ENCODE measurements at regions not wholly inside any gene's neighbourhood (a gene's known extent, or its start where the extent isn't known, plus 50 kb on each side); places are given as distances from the start of the nearest gene placed in this dataset.

GRCh38 chr13:50153876-50154275 lies 138.6 kb downstream of the KCNRG start:
- Histone ChIP-seq H3K36me3 (ENCODE audit: control insufficient read depth, insufficient read depth, low read length) (no peaks in the 10 kb centered on the region), H3K9me3 (ENCODE audit: control insufficient read depth, low read length) (no peaks in the 10 kb centered on the region), H3K27me3 (replicated peaks; ENCODE audit: control insufficient read depth, insufficient read depth, low read length, poor library complexity, severe bottlenecking) (no peaks in the 10 kb centered on the region), H3K27ac (ENCODE audit: insufficient read depth, low read length, poor library complexity, severe bottlenecking) (no peak overlapping the region), H3K4me1 (ENCODE audit: control insufficient read depth, insufficient read depth, low read length, poor library complexity, severe bottlenecking) (no peaks in the 10 kb centered on the region), H3K4me3 (ENCODE audit: insufficient read depth, low read depth, low read length, poor library complexity, severe bottlenecking) (no peak overlapping the region)
- no peak for DNase-seq

GRCh38 chr13:50154697-50155096 lies 139.5 kb downstream of the KCNRG start:
- no peak overlapping the region for H3K27ac ChIP-seq (ENCODE audit: insufficient read depth, low read length, poor library complexity, severe bottlenecking)
- no peaks in the 10 kb centered on the region for H3K9me3 ChIP-seq (ENCODE audit: control insufficient read depth, low read length)
- no peak overlapping the region for H3K4me3 ChIP-seq (ENCODE audit: insufficient read depth, low read depth, low read length, poor library complexity, severe bottlenecking)
- DNase-seq = no peak
- H3K4me1 ChIP-seq (ENCODE audit: control insufficient read depth, insufficient read depth, low read length, poor library complexity, severe bottlenecking) = no peaks in the 10 kb centered on the region
- H3K27me3 ChIP-seq (replicated peaks; ENCODE audit: control insufficient read depth, insufficient read depth, low read length, poor library complexity, severe bottlenecking) = no peaks in the 10 kb centered on the region
- no peaks in the 10 kb centered on the region for H3K36me3 ChIP-seq (ENCODE audit: control insufficient read depth, insufficient read depth, low read length)

GRCh38 chr13:50156140-50156539 lies 140.9 kb downstream of the KCNRG start:
- Histone ChIP-seq H3K9me3 (ENCODE audit: control insufficient read depth, low read length) (no peaks in the 10 kb centered on the region), H3K27ac (ENCODE audit: insufficient read depth, low read length, poor library complexity, severe bottlenecking) (no peak overlapping the region), H3K4me3 (ENCODE audit: insufficient read depth, low read depth, low read length, poor library complexity, severe bottlenecking) (no peak overlapping the region), H3K36me3 (ENCODE audit: control insufficient read depth, insufficient read depth, low read length) (no peaks in the 10 kb centered on the region), H3K4me1 (ENCODE audit: control insufficient read depth, insufficient read depth, low read length, poor library complexity, severe bottlenecking) (no peaks in the 10 kb centered on the region), H3K27me3 (replicated peaks; ENCODE audit: control insufficient read depth, insufficient read depth, low read length, poor library complexity, severe bottlenecking) (no peaks in the 10 kb centered on the region)
- DNase-seq = no peak

GRCh38 chr13:50156561-50157127 lies 141.4 kb downstream of the KCNRG start:
- Histone ChIP-seq H3K4me1 (ENCODE audit: control insufficient read depth, insufficient read depth, low read length, poor library complexity, severe bottlenecking) (no peaks in the 10 kb centered on the region), H3K9me3 (ENCODE audit: control insufficient read depth, low read length) (no peaks in the 10 kb centered on the region), H3K4me3 (ENCODE audit: insufficient read depth, low read depth, low read length, poor library complexity, severe bottlenecking) (no peak overlapping the region), H3K27me3 (replicated peaks; ENCODE audit: control insufficient read depth, insufficient read depth, low read length, poor library complexity, severe bottlenecking) (no peaks in the 10 kb centered on the region), H3K27ac (ENCODE audit: insufficient read depth, low read length, poor library complexity, severe bottlenecking) (no peak overlapping the region), H3K36me3 (ENCODE audit: control insufficient read depth, insufficient read depth, low read length) (no peaks in the 10 kb centered on the region)
- no peak for DNase-seq

GRCh38 chr13:50158385-50159165 lies 143.3 kb downstream of the KCNRG start:
- Histone ChIP-seq H3K36me3 (ENCODE audit: control insufficient read depth, insufficient read depth, low read length) (no peaks in the 10 kb centered on the region), H3K4me1 (ENCODE audit: control insufficient read depth, insufficient read depth, low read length, poor library complexity, severe bottlenecking) (no peaks in the 10 kb centered on the region), H3K27me3 (replicated peaks; ENCODE audit: control insufficient read depth, insufficient read depth, low read length, poor library complexity, severe bottlenecking) (no peaks in the 10 kb centered on the region), H3K9me3 (ENCODE audit: control insufficient read depth, low read length) (no peaks in the 10 kb centered on the region), H3K4me3 (ENCODE audit: insufficient read depth, low read depth, low read length, poor library complexity, severe bottlenecking) (no peak overlapping the region), H3K27ac (ENCODE audit: insufficient read depth, low read length, poor library complexity, severe bottlenecking) (no peak overlapping the region)
- DNase-seq = no peak

GRCh38 chr13:50159607-50160006 lies 144.4 kb downstream of the KCNRG start:
- Histone ChIP-seq H3K27me3 (replicated peaks; ENCODE audit: control insufficient read depth, insufficient read depth, low read length, poor library complexity, severe bottlenecking) (no peaks in the 10 kb centered on the region), H3K9me3 (ENCODE audit: control insufficient read depth, low read length) (no peaks in the 10 kb centered on the region), H3K4me3 (ENCODE audit: insufficient read depth, low read depth, low read length, poor library complexity, severe bottlenecking) (no peak overlapping the region), H3K27ac (ENCODE audit: insufficient read depth, low read length, poor library complexity, severe bottlenecking) (no peak overlapping the region), H3K36me3 (ENCODE audit: control insufficient read depth, insufficient read depth, low read length) (no peaks in the 10 kb centered on the region), H3K4me1 (ENCODE audit: control insufficient read depth, insufficient read depth, low read length, poor library complexity, severe bottlenecking) (no peaks in the 10 kb centered on the region)
- no peak for DNase-seq

GRCh38 chr13:50161052-50161451 lies 145.8 kb downstream of the KCNRG start:
- Histone ChIP-seq H3K27ac (ENCODE audit: insufficient read depth, low read length, poor library complexity, severe bottlenecking) (no peak overlapping the region), H3K9me3 (ENCODE audit: control insufficient read depth, low read length) (no peaks in the 10 kb centered on the region), H3K4me1 (ENCODE audit: control insufficient read depth, insufficient read depth, low read length, poor library complexity, severe bottlenecking) (no peaks in the 10 kb centered on the region), H3K27me3 (replicated peaks; ENCODE audit: control insufficient read depth, insufficient read depth, low read length, poor library complexity, severe bottlenecking) (no peaks in the 10 kb centered on the region), H3K36me3 (ENCODE audit: control insufficient read depth, insufficient read depth, low read length) (no peaks in the 10 kb centered on the region), H3K4me3 (ENCODE audit: insufficient read depth, low read depth, low read length, poor library complexity, severe bottlenecking) (no peak overlapping the region)
- DNase-seq = no peak

- Histone ChIP-seq H3K27me3 (replicated peaks; ENCODE audit: control insufficient read depth, insufficient read depth, low read length, poor library complexity, severe bottlenecking) (no peaks in the 10 kb centered on the region), H3K4me3 (ENCODE audit: insufficient read depth, low read depth, low read length, poor library complexity, severe bottlenecking) (no peak overlapping the region), H3K9me3 (ENCODE audit: control insufficient read depth, low read length) (no peaks in the 10 kb centered on the region), H3K27ac (ENCODE audit: insufficient read depth, low read length, poor library complexity, severe bottlenecking) (no peak overlapping the region), H3K36me3 (ENCODE audit: control insufficient read depth, insufficient read depth, low read length) (no peaks in the 10 kb centered on the region), H3K4me1 (ENCODE audit: control insufficient read depth, insufficient read depth, low read length, poor library complexity, severe bottlenecking) (no peaks in the 10 kb centered on the region)
- DNase-seq = no peak
Observed at GRCh38 chr13:50162001-50162400, 146.8 kb downstream of the KCNRG start.

GRCh38 chr13:50162567-50162966 lies 147.3 kb downstream of the KCNRG start:
- Histone ChIP-seq H3K4me3 (ENCODE audit: insufficient read depth, low read depth, low read length, poor library complexity, severe bottlenecking) (no peak overlapping the region), H3K27ac (ENCODE audit: insufficient read depth, low read length, poor library complexity, severe bottlenecking) (no peak overlapping the region), H3K9me3 (ENCODE audit: control insufficient read depth, low read length) (no peaks in the 10 kb centered on the region), H3K4me1 (ENCODE audit: control insufficient read depth, insufficient read depth, low read length, poor library complexity, severe bottlenecking) (no peaks in the 10 kb centered on the region), H3K27me3 (replicated peaks; ENCODE audit: control insufficient read depth, insufficient read depth, low read length, poor library complexity, severe bottlenecking) (no peaks in the 10 kb centered on the region), H3K36me3 (ENCODE audit: control insufficient read depth, insufficient read depth, low read length) (no peaks in the 10 kb centered on the region)
- no peak for DNase-seq

GRCh38 chr13:50167224-50167947 lies 152.1 kb downstream of the KCNRG start:
- no peak for DNase-seq

More at GRCh38 chr13:50167224-50167947, 152.1 kb downstream of the KCNRG start:
- Histone ChIP-seq H3K27me3 (replicated peaks; ENCODE audit: control insufficient read depth, insufficient read depth, low read length, poor library complexity, severe bottlenecking) (no peaks in the 10 kb centered on the region), H3K36me3 (ENCODE audit: control insufficient read depth, insufficient read depth, low read length) (no peaks in the 10 kb centered on the region), H3K4me1 (ENCODE audit: control insufficient read depth, insufficient read depth, low read length, poor library complexity, severe bottlenecking) (no peaks in the 10 kb centered on the region), H3K9me3 (ENCODE audit: control insufficient read depth, low read length) (no peaks in the 10 kb centered on the region), H3K27ac (ENCODE audit: insufficient read depth, low read length, poor library complexity, severe bottlenecking) (no peak overlapping the region), H3K4me3 (ENCODE audit: insufficient read depth, low read depth, low read length, poor library complexity, severe bottlenecking) (no peak overlapping the region)

All from effector memory CD4-positive, alpha-beta T cell (primary cell).